ENCODE measurements at regions not wholly inside any gene's neighbourhood (a gene's known extent, or its start where the extent isn't known, plus 50 kb on each side); places are given as distances from the start of the nearest gene placed in this dataset.

DNA sequence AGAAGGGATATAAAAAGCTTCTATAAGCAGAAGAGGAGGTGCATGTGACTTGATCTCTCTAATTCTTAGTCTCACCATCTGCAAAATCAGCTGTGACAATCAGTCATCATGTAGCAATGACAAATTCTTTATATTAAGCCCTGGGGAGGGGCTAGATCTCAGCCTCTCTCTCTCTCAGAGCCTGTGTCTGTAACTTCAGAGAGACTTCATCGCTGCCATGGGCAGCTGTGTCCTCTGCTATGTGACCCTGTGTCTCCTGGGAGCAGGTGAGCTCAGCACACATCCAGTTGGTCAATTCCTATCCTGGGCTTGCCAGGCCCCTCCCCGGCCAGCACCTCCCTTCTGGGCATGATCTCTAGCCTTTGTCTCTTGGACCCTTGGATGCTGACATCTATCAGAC lies 109.6 kb downstream of the ANKRD18B start:
- BruUV-seq (replicated peaks) = no TSS peak
- Histone ChIP-seq H3K4me1 (ENCODE audit: insufficient read depth, low read length, poor library complexity, severe bottlenecking) (no peaks in the 10 kb centered on the region), H3K4me3 (ENCODE audit: low read depth, low read length, poor library complexity, severe bottlenecking) (no peak overlapping the region), H3K9me3 (ENCODE audit: low read depth, low read length, poor library complexity, severe bottlenecking) (no peaks in the 10 kb centered on the region), H3K27ac (ENCODE audit: low read depth, low read length, poor library complexity, severe bottlenecking) (no peak overlapping the region), H3K36me3 (ENCODE audit: insufficient read depth, low read length, poor library complexity, severe bottlenecking) (no peaks in the 10 kb centered on the region), H3K27me3 (replicated peaks; ENCODE audit: insufficient read depth, low read depth, low read length, poor library complexity) (peaks cover 96% of the 10 kb centered on the region)
- intact Hi-C loops (cut with micrococcal nuclease; ENCODE audit: unreplicated experiment) = no loop called here
- POLR2A ChIA-PET (ENCODE audit: low non-redundant PET) = no interaction called here
- DNase-seq (ENCODE audit: low spot score) = no peak
- CTCF ChIA-PET = interaction anchor here (0.6 to 1.6 kb wide), 2 partner anchors 10 to 458 kb away, joined by 4 read pairs; no protein-coding TSS in a partner anchor
- no peak for TF ChIP-seq EZH2 (IDR thresholded peaks at IDR 0.05; ENCODE audit: borderline replicate concordance, low read depth, low read length, poor library complexity, severe bottlenecking)
- TF ChIP-seq, protein P1, sequence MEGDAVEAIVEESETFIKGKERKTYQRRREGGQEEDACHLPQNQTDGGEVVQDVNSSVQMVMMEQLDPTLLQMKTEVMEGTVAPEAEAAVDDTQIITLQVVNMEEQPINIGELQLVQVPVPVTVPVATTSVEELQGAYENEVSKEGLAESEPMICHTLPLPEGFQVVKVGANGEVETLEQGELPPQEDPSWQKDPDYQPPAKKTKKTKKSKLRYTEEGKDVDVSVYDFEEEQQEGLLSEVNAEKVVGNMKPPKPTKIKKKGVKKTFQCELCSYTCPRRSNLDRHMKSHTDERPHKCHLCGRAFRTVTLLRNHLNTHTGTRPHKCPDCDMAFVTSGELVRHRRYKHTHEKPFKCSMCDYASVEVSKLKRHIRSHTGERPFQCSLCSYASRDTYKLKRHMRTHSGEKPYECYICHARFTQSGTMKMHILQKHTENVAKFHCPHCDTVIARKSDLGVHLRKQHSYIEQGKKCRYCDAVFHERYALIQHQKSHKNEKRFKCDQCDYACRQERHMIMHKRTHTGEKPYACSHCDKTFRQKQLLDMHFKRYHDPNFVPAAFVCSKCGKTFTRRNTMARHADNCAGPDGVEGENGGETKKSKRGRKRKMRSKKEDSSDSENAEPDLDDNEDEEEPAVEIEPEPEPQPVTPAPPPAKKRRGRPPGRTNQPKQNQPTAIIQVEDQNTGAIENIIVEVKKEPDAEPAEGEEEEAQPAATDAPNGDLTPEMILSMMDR (conservative IDR thresholded peaks at IDR 0.05; ENCODE audit: low read depth, low read length) = no peak

GRCh38 chr9:33637881-33638280 lies 113.8 kb downstream of the ANKRD18B start:
- no peak for DNase-seq (ENCODE audit: low spot score)
- TF ChIP-seq, protein P1 (conservative IDR thresholded peaks at IDR 0.05; ENCODE audit: low read depth, low read length) = no peak
- TF ChIP-seq EZH2 (IDR thresholded peaks at IDR 0.05; ENCODE audit: borderline replicate concordance, low read depth, low read length, poor library complexity, severe bottlenecking) = peak; percentile 35
- ChIA-PET POLR2A (ENCODE audit: low non-redundant PET) (no interaction called here), CTCF (no interaction called here)
- no TSS peak for BruUV-seq (replicated peaks)
- Histone ChIP-seq H3K27me3 (replicated peaks; ENCODE audit: insufficient read depth, low read depth, low read length, poor library complexity) (peaks cover 100% of the 10 kb centered on the region), H3K36me3 (ENCODE audit: insufficient read depth, low read length, poor library complexity, severe bottlenecking) (no peaks in the 10 kb centered on the region), H3K27ac (ENCODE audit: low read depth, low read length, poor library complexity, severe bottlenecking) (no peak overlapping the region), H3K9me3 (ENCODE audit: low read depth, low read length, poor library complexity, severe bottlenecking) (no peaks in the 10 kb centered on the region), H3K4me3 (ENCODE audit: low read depth, low read length, poor library complexity, severe bottlenecking) (no peak overlapping the region), H3K4me1 (ENCODE audit: insufficient read depth, low read length, poor library complexity, severe bottlenecking) (no peaks in the 10 kb centered on the region)
- intact Hi-C loops (cut with micrococcal nuclease; ENCODE audit: unreplicated experiment) = no loop called here

DNA sequence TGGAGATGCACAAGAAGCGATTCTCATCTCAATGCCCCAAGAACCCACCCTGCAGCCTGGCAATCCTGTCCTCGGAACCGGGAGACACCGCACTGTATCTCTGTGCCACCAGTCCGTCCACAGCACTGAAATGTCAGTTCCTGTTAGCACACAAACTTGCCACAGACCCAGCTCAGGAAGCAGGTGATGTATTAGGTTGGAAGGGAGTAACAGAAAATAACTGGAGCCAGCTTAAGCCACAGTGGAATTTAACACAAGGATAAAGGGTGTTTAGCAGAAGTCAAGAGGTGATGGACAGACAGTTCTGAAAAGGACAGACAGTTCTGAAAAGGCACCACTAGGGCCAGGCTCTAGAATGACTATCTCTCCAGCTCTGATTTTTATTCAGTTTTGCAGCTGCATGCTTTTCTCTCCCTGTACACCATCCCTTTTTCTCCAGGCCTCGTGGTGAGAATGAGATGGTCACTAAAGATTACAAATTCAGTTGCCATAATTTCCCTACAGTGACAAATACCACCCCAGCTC lies 114.4 kb downstream of the ANKRD18B start:
- CTCF ChIA-PET = no interaction called here
- no peak overlapping the region for H3K4me3 ChIP-seq (ENCODE audit: low read depth, low read length, poor library complexity, severe bottlenecking)
- BruUV-seq (replicated peaks) = no TSS peak
- peaks cover 100% of the 10 kb centered on the region for H3K27me3 ChIP-seq (replicated peaks; ENCODE audit: insufficient read depth, low read depth, low read length, poor library complexity)
- H3K36me3 ChIP-seq (ENCODE audit: insufficient read depth, low read length, poor library complexity, severe bottlenecking) = no peaks in the 10 kb centered on the region
- no peaks in the 10 kb centered on the region for H3K4me1 ChIP-seq (ENCODE audit: insufficient read depth, low read length, poor library complexity, severe bottlenecking)
- intact Hi-C loops (cut with micrococcal nuclease; ENCODE audit: unreplicated experiment) = no loop called here
- no peak overlapping the region for H3K27ac ChIP-seq (ENCODE audit: low read depth, low read length, poor library complexity, severe bottlenecking)
- no peaks in the 10 kb centered on the region for H3K9me3 ChIP-seq (ENCODE audit: low read depth, low read length, poor library complexity, severe bottlenecking)
- DNase-seq (ENCODE audit: low spot score) = no peak
- TF ChIP-seq EZH2 (IDR thresholded peaks at IDR 0.05; ENCODE audit: borderline replicate concordance, low read depth, low read length, poor library complexity, severe bottlenecking) = no peak
- TF ChIP-seq, protein P1 (conservative IDR thresholded peaks at IDR 0.05; ENCODE audit: low read depth, low read length) = no peak
- POLR2A ChIA-PET (ENCODE audit: low non-redundant PET) = no interaction called here
